NB4 (cell line): ENCODE measurements at regions not wholly inside any gene's neighbourhood (a gene's known extent, or its start where the extent isn't known, plus 50 kb on each side); places are given as distances from the start of the nearest gene placed in this dataset.

Experiments
- CTCF ChIP-seq: IDR thresholded peaks from one replicate; pipeline ENCODE4 v1.5.1; 2012; ENCODE audit warnings: low read depth, low read length
- MAX ChIP-seq: IDR thresholded peaks from 2 replicates; pipeline ENCODE4 v1.6.1; 2011; ENCODE audit warnings: low read depth, low read length
- MYC ChIP-seq: IDR thresholded peaks from 2 replicates; pipeline ENCODE4 v1.6.1; 2011; ENCODE audit warnings: low read depth, low read length
- POLR2A ChIP-seq: IDR thresholded peaks from 2 replicates; pipeline ENCODE4 v1.6.1; 2011; ENCODE audit warnings: mild to moderate bottlenecking; ENCODE audit not compliant: insufficient read length; ENCODE audit errors: extremely low read depth

- no peak for TF ChIP-seq CTCF
- TF ChIP-seq POLR2A = no peak
- TF ChIP-seq MAX = no peak
- no peak for TF ChIP-seq MYC
These were observed 406.1 kb downstream of the PRDM2 start for GRCh38 chr1:14106126-14106525.
